ENCODE measurements at regions not wholly inside any gene's neighbourhood (a gene's known extent, or its start where the extent isn't known, plus 50 kb on each side); places are given as distances from the start of the nearest gene placed in this dataset.

GRCh38 chr2:53183581-53183980 is 584.0 kb upstream of the CHAC2 start:
- H3K9me3 ChIP-seq = no peaks in the 10 kb centered on the region
- in situ Hi-C loops (cut with MboI; ENCODE audit: low pct_ligation_motif_present in 1 of 4, low pct_unique_long_range_greater_than_20kb in 1 of 4, low sequenced_read_pairs in 3 of 4) = no loop called here
- no peaks in the 10 kb centered on the region for H3K4me1 ChIP-seq
- TF ChIP-seq EP300 (IDR thresholded peaks at IDR 0.05; ENCODE audit: low read depth) = no peak
- TF ChIP-seq POLR2AphosphoS5 (IDR thresholded peaks at IDR 0.05) = no peak
- H3K36me3 ChIP-seq = no peaks in the 10 kb centered on the region
- intact Hi-C loops (cut with DNase I; ENCODE audit: low total_unique reads) = no loop called here
- H3K27ac ChIP-seq = no peak overlapping the region
- DNase-seq = no peak
- no peaks in the 10 kb centered on the region for H3K27me3 ChIP-seq
- no peak overlapping the region for H3K4me3 ChIP-seq

DNA sequence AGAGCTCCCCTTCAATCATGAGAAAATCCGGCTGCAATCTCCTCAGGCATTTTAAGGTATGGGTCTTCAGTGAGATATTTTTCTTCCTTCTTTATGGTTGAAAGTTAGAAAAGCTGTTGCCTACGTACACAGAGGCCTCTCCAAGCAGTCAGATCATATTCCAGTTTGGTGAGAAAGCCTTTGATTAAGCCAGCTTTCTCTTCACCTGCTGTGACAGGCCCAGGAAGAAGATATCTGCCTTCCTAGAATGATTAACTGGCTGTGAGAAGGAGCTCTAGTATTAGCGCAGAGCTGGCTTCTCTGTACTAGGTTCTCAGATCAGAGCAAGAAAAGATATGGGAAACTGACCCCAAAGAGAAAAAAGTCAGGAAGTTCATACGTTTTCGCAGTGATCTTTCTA is 585.0 kb upstream of the CHAC2 start:
- Histone ChIP-seq H3K27ac (no peak overlapping the region), H3K4me3 (no peak overlapping the region), H3K27me3 (no peaks in the 10 kb centered on the region), H3K36me3 (no peaks in the 10 kb centered on the region), H3K4me1 (no peaks in the 10 kb centered on the region), H3K9me3 (no peaks in the 10 kb centered on the region)
- TF ChIP-seq CTCF (IDR thresholded peaks at IDR 0.05) (no peak), POLR2A (IDR thresholded peaks at IDR 0.05) (no peak), POLR2AphosphoS5 (IDR thresholded peaks at IDR 0.05) (no peak), EP300 (IDR thresholded peaks at IDR 0.05; ENCODE audit: low read depth) (no peak)
- in situ Hi-C loops (cut with MboI; ENCODE audit: low pct_ligation_motif_present in 1 of 4, low pct_unique_long_range_greater_than_20kb in 1 of 4, low sequenced_read_pairs in 3 of 4) (no loop called here), intact Hi-C loops (cut with DNase I; ENCODE audit: low total_unique reads) (no loop called here)
- no peak for DNase-seq
- WGBS, 2 donors (ENCODE audit: low coverage in 1 of 2) = 60 to 68% methylated on average over 5 of the region's 5 CpGs

- Histone ChIP-seq H3K27ac (no peak overlapping the region), H3K4me3 (no peak overlapping the region), H3K4me1 (no peaks in the 10 kb centered on the region), H3K36me3 (no peaks in the 10 kb centered on the region), H3K27me3 (no peaks in the 10 kb centered on the region), H3K9me3 (no peaks in the 10 kb centered on the region)
- DNase-seq = no peak
- in situ Hi-C loops (cut with MboI; ENCODE audit: low pct_ligation_motif_present in 1 of 4, low pct_unique_long_range_greater_than_20kb in 1 of 4, low sequenced_read_pairs in 3 of 4) (no loop called here), intact Hi-C loops (cut with DNase I; ENCODE audit: low total_unique reads) (no loop called here)
- WGBS, 2 donors (ENCODE audit: low coverage in 1 of 2) = 73 to 83% methylated on average over 2 of the region's 2 CpGs
- TF ChIP-seq CTCF (IDR thresholded peaks at IDR 0.05) (no peak), POLR2AphosphoS5 (IDR thresholded peaks at IDR 0.05) (no peak), POLR2A (IDR thresholded peaks at IDR 0.05) (no peak), EP300 (IDR thresholded peaks at IDR 0.05; ENCODE audit: low read depth) (no peak)
Observed at GRCh38 chr2:53181759-53182158, 585.8 kb upstream of the CHAC2 start.

DNA sequence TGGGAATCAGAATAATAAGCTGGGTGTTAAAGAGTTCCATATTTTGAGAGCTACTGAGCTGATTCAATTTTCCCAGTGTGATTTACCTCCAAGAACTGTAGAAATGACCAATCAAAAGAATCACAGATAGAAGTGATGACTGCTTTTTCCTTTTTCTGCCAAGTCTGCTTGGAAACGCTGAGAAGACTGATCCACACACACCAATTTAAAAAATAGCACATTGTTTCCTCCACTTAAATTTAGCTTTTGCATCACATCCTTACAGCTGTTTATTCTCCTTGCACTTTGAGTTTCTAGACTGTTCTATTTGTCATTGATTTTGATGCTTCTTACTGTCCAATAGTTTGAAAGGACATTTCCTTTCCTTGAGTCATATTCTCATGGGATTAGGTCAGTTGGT is 590.3 kb upstream of the CHAC2 start:
- no peaks in the 10 kb centered on the region for H3K36me3 ChIP-seq
- DNase-seq = no peak
- no peaks in the 10 kb centered on the region for H3K9me3 ChIP-seq
- intact Hi-C loops (cut with DNase I; ENCODE audit: low total_unique reads) (no loop called here), in situ Hi-C loops (cut with MboI; ENCODE audit: low pct_ligation_motif_present in 1 of 4, low pct_unique_long_range_greater_than_20kb in 1 of 4, low sequenced_read_pairs in 3 of 4) (no loop called here)
- TF ChIP-seq CTCF (IDR thresholded peaks at IDR 0.05) = no peak
- no peak for TF ChIP-seq POLR2AphosphoS5 (IDR thresholded peaks at IDR 0.05)
- no peak for TF ChIP-seq EP300 (IDR thresholded peaks at IDR 0.05; ENCODE audit: low read depth)
- TF ChIP-seq POLR2A (IDR thresholded peaks at IDR 0.05) = no peak
- H3K27ac ChIP-seq = no peak overlapping the region
- no peaks in the 10 kb centered on the region for H3K27me3 ChIP-seq
- 82% methylated on average over 1 of the region's 1 CpG; no CpG with 5 or more reads in 1 of the 2 donors for WGBS, 2 donors (ENCODE audit: low coverage in 1 of 2)
- H3K4me3 ChIP-seq = no peak overlapping the region
- H3K4me1 ChIP-seq = no peaks in the 10 kb centered on the region

DNA sequence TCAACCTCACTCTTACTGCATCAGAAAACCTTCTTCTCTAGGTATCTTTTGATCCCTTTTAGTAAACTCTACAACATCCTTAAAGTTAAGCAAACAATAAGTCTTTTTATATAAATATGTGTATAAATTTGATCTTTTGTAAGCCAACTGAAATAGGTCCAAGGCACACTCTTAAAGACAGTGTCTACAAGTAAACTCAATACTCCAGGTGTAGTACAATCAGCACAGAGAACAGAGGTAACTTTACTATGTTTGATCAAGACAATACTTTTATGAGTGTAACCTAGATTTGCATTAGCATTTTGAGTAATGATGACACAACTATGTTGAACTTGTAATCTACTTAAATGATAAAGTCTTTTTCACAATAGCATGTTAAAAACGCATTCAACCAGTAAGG is 593.1 kb upstream of the CHAC2 start:
- Histone ChIP-seq H3K27ac (no peak overlapping the region), H3K4me1 (no peaks in the 10 kb centered on the region), H3K9me3 (no peaks in the 10 kb centered on the region), H3K36me3 (no peaks in the 10 kb centered on the region), H3K27me3 (no peaks in the 10 kb centered on the region), H3K4me3 (no peak overlapping the region)
- 70 to 73% methylated on average over 1 of the region's 1 CpG for WGBS, 2 donors (ENCODE audit: low coverage in 1 of 2)
- intact Hi-C loops (cut with DNase I; ENCODE audit: low total_unique reads) (no loop called here), in situ Hi-C loops (cut with MboI; ENCODE audit: low pct_ligation_motif_present in 1 of 4, low pct_unique_long_range_greater_than_20kb in 1 of 4, low sequenced_read_pairs in 3 of 4) (no loop called here)
- no peak for DNase-seq
- no peak for TF ChIP-seq EP300 (IDR thresholded peaks at IDR 0.05; ENCODE audit: low read depth)
- TF ChIP-seq CTCF (IDR thresholded peaks at IDR 0.05) = no peak
- TF ChIP-seq POLR2AphosphoS5 (IDR thresholded peaks at IDR 0.05) = no peak
- TF ChIP-seq POLR2A (IDR thresholded peaks at IDR 0.05) = no peak

All from transverse colon (tissue), 4 donors.